ENCODE measurements at regions not wholly inside any gene's neighbourhood (a gene's known extent, or its start where the extent isn't known, plus 50 kb on each side); places are given as distances from the start of the nearest gene placed in this dataset.

GRCh38 chr7:31410265-31410664, 69.7 kb upstream of the NEUROD6 start:
- Histone ChIP-seq H3K4me1 (ENCODE audit: control insufficient read depth, insufficient read depth, low read length) (no peaks in the 10 kb centered on the region), H3K9me3 (ENCODE audit: control insufficient read depth, low read length) (no peaks in the 10 kb centered on the region), H3K4me3 (ENCODE audit: low read length) (no peak overlapping the region), H3K36me3 (ENCODE audit: control insufficient read depth, insufficient read depth, low read length) (no peaks in the 10 kb centered on the region), H3K27me3 (ENCODE audit: control insufficient read depth, insufficient read depth, low read length, poor library complexity, severe bottlenecking) (no peaks in the 10 kb centered on the region), H3K9ac (ENCODE audit: extremely low read depth, low read length, poor library complexity, severe bottlenecking) (no peak overlapping the region), H3K27ac (ENCODE audit: low read depth, low read length) (no peak overlapping the region)
- no peaks in the 10 kb centered on the region for H3K36me3 Mint-ChIP-seq (ENCODE audit: low read depth)
- no peak overlapping the region for H3K27ac Mint-ChIP-seq
- H3K27me3 Mint-ChIP-seq (ENCODE audit: insufficient read depth): no peaks in the 10 kb centered on the region
- WGBS, 2 experiments (ENCODE audit: insufficient coverage in 1 of 2, insufficient read length in 1 of 2): 92 to 100% methylated on average over 1 to 2 of the region's 2 CpGs
- no peaks in the 10 kb centered on the region for H3K4me1 Mint-ChIP-seq
- no peak overlapping the region for H3K4me3 Mint-ChIP-seq
- no peaks in the 10 kb centered on the region for H3K9me3 Mint-ChIP-seq
- no peak for TF ChIP-seq CTCF (conservative IDR thresholded peaks at IDR 0.05)
- no peak for DNase-seq

- Mint-ChIP-seq H3K9me3 (no peaks in the 10 kb centered on the region), H3K4me1 (peaks cover 2% of the 10 kb centered on the region), H3K36me3 (ENCODE audit: low read depth) (no peaks in the 10 kb centered on the region), H3K27me3 (ENCODE audit: insufficient read depth) (no peaks in the 10 kb centered on the region), H3K4me3 (no peak overlapping the region), H3K27ac (no peak overlapping the region)
- no peaks in the 10 kb centered on the region for H3K4me1 ChIP-seq (ENCODE audit: control insufficient read depth, insufficient read depth, low read length)
- no peak for TF ChIP-seq CTCF (conservative IDR thresholded peaks at IDR 0.05)
- H3K36me3 ChIP-seq (ENCODE audit: control insufficient read depth, insufficient read depth, low read length): no peaks in the 10 kb centered on the region
- H3K9ac ChIP-seq (ENCODE audit: extremely low read depth, low read length, poor library complexity, severe bottlenecking): no peak overlapping the region
- no peak overlapping the region for H3K4me3 ChIP-seq (ENCODE audit: low read length)
- 95% methylated on average over 1 of the region's 1 CpG; no CpG with 5 or more reads in 1 of the 2 experiments for WGBS, 2 experiments (ENCODE audit: insufficient coverage in 1 of 2, insufficient read length in 1 of 2)
- H3K27me3 ChIP-seq (ENCODE audit: control insufficient read depth, insufficient read depth, low read length, poor library complexity, severe bottlenecking): no peaks in the 10 kb centered on the region
- no peaks in the 10 kb centered on the region for H3K9me3 ChIP-seq (ENCODE audit: control insufficient read depth, low read length)
- no peak overlapping the region for H3K27ac ChIP-seq (ENCODE audit: low read depth, low read length)
- DNase-seq: no peak
Observed at GRCh38 chr7:31411416-31411815, 70.9 kb upstream of the NEUROD6 start.

GRCh38 chr7:31413766-31414165, 73.2 kb upstream of the NEUROD6 start:
- Mint-ChIP-seq H3K4me1 (peaks cover 9% of the 10 kb centered on the region), H3K27me3 (ENCODE audit: insufficient read depth) (no peaks in the 10 kb centered on the region), H3K27ac (no peak overlapping the region), H3K36me3 (ENCODE audit: low read depth) (no peaks in the 10 kb centered on the region), H3K9me3 (no peaks in the 10 kb centered on the region), H3K4me3 (no peak overlapping the region)
- TF ChIP-seq CTCF (conservative IDR thresholded peaks at IDR 0.05): no peak
- Histone ChIP-seq H3K36me3 (ENCODE audit: control insufficient read depth, insufficient read depth, low read length) (no peaks in the 10 kb centered on the region), H3K9ac (ENCODE audit: extremely low read depth, low read length, poor library complexity, severe bottlenecking) (no peak overlapping the region), H3K27ac (ENCODE audit: low read depth, low read length) (no peak overlapping the region), H3K9me3 (ENCODE audit: control insufficient read depth, low read length) (no peaks in the 10 kb centered on the region), H3K4me3 (ENCODE audit: low read length) (no peak overlapping the region), H3K27me3 (ENCODE audit: control insufficient read depth, insufficient read depth, low read length, poor library complexity, severe bottlenecking) (no peaks in the 10 kb centered on the region), H3K4me1 (ENCODE audit: control insufficient read depth, insufficient read depth, low read length) (no peaks in the 10 kb centered on the region)
- no peak for DNase-seq
- WGBS, 2 experiments (ENCODE audit: insufficient coverage in 1 of 2, insufficient read length in 1 of 2): 85% methylated on average over 1 of the region's 1 CpG; no CpG with 5 or more reads in 1 of the 2 experiments
